ENCODE measurements at regions not wholly inside any gene's neighbourhood (a gene's known extent, or its start where the extent isn't known, plus 50 kb on each side); places are given as distances from the start of the nearest gene placed in this dataset.

DNA sequence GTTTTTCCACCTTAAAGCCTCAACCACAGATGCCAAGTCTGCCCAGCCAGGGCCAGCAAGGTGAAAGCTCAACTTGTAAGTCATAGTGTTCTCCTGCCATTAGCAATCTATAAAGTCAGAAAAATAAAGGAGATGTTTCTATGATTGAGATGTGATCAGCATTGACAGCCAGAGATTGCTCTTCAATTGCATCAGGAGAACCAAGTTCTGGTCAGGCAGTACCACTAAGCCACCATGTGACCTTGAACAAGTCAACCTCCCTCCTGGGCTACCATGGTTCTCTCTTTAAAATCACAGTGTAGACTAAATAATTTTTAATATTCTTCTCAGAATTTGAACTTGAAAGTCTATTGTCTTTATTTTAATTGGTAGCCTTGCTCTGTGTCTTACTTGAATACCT is 220.3 kb upstream of the HES1 start:
- TF ChIP-seq EP300 (conservative IDR thresholded peaks at IDR 0.05; ENCODE audit: poor library complexity, severe bottlenecking): no peak
- no peak for TF ChIP-seq SMC3 (conservative IDR thresholded peaks at IDR 0.05; ENCODE audit: poor library complexity)
- no peak for TF ChIP-seq POLR2AphosphoS5 (IDR thresholded peaks at IDR 0.05)
- TF ChIP-seq MXI1 (conservative IDR thresholded peaks at IDR 0.05; ENCODE audit: poor library complexity, severe bottlenecking): no peak
- TF ChIP-seq, protein P1, sequence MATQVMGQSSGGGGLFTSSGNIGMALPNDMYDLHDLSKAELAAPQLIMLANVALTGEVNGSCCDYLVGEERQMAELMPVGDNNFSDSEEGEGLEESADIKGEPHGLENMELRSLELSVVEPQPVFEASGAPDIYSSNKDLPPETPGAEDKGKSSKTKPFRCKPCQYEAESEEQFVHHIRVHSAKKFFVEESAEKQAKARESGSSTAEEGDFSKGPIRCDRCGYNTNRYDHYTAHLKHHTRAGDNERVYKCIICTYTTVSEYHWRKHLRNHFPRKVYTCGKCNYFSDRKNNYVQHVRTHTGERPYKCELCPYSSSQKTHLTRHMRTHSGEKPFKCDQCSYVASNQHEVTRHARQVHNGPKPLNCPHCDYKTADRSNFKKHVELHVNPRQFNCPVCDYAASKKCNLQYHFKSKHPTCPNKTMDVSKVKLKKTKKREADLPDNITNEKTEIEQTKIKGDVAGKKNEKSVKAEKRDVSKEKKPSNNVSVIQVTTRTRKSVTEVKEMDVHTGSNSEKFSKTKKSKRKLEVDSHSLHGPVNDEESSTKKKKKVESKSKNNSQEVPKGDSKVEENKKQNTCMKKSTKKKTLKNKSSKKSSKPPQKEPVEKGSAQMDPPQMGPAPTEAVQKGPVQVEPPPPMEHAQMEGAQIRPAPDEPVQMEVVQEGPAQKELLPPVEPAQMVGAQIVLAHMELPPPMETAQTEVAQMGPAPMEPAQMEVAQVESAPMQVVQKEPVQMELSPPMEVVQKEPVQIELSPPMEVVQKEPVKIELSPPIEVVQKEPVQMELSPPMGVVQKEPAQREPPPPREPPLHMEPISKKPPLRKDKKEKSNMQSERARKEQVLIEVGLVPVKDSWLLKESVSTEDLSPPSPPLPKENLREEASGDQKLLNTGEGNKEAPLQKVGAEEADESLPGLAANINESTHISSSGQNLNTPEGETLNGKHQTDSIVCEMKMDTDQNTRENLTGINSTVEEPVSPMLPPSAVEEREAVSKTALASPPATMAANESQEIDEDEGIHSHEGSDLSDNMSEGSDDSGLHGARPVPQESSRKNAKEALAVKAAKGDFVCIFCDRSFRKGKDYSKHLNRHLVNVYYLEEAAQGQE (IDR thresholded peaks at IDR 0.05; ENCODE audit: borderline replicate concordance): no peak
- TF ChIP-seq RAD21 (conservative IDR thresholded peaks at IDR 0.05): no peak
- no peak for TF ChIP-seq TAF1 (IDR thresholded peaks at IDR 0.05; ENCODE audit: low read depth)
- TF ChIP-seq, protein P2, sequence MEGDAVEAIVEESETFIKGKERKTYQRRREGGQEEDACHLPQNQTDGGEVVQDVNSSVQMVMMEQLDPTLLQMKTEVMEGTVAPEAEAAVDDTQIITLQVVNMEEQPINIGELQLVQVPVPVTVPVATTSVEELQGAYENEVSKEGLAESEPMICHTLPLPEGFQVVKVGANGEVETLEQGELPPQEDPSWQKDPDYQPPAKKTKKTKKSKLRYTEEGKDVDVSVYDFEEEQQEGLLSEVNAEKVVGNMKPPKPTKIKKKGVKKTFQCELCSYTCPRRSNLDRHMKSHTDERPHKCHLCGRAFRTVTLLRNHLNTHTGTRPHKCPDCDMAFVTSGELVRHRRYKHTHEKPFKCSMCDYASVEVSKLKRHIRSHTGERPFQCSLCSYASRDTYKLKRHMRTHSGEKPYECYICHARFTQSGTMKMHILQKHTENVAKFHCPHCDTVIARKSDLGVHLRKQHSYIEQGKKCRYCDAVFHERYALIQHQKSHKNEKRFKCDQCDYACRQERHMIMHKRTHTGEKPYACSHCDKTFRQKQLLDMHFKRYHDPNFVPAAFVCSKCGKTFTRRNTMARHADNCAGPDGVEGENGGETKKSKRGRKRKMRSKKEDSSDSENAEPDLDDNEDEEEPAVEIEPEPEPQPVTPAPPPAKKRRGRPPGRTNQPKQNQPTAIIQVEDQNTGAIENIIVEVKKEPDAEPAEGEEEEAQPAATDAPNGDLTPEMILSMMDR (IDR thresholded peaks at IDR 0.05; ENCODE audit: poor library complexity, severe bottlenecking): no peak
- no peak for TF ChIP-seq EZH2 (IDR thresholded peaks at IDR 0.05; ENCODE audit: borderline replicate concordance, insufficient read depth, low read length, poor library complexity, severe bottlenecking)
- Histone ChIP-seq H3K27ac (ENCODE audit: low read length) (no peak overlapping the region), H3K4me2 (ENCODE audit: low read length) (no peak overlapping the region), H3K9ac (ENCODE audit: low read length) (no peak overlapping the region), H3K27me3 (ENCODE audit: insufficient read depth, low read depth, low read length) (no peaks in the 10 kb centered on the region), H3K36me3 (ENCODE audit: insufficient read depth, low read length) (no peaks in the 10 kb centered on the region), H3K9me3 (ENCODE audit: low read length) (no peaks in the 10 kb centered on the region), H3K9me2 (ENCODE audit: insufficient read depth, low read length) (no peaks in the 10 kb centered on the region), H3K79me2 (replicated peaks; ENCODE audit: insufficient read depth, low read length) (no peaks in the 10 kb centered on the region), H4K20me1 (ENCODE audit: insufficient read depth) (no peaks in the 10 kb centered on the region), H3K4me3 (ENCODE audit: low read length) (no peak overlapping the region), H2AFZ (ENCODE audit: low read depth, low read length) (no peak overlapping the region), H3F3A (ENCODE audit: insufficient read depth, low read length, poor library complexity, severe bottlenecking) (no peaks in the 10 kb centered on the region)

DNA sequence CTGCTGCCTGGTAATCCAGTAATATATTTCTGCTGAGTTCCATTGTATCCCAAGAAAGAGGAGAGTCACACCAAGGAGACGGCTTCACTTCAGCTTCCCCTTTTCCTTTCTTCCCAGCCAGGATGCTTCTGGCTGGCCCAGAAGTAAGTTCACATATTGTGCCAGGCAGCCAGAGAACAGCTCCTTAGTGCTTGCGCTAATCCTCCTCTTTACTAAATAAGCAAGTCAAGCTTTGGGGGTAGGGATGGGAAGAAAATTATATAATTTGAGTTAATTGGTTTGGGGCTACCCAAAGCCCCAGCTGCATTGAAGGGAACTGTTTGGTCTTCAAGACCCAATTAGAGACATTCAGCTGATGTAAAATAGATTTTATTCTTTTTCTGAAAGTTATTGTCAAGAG is 218.8 kb upstream of the HES1 start:
- Histone ChIP-seq H3K9me2 (ENCODE audit: insufficient read depth, low read length) (no peaks in the 10 kb centered on the region), H3K4me2 (ENCODE audit: low read length) (no peak overlapping the region), H3K9me3 (ENCODE audit: low read length) (no peaks in the 10 kb centered on the region), H2AFZ (ENCODE audit: low read depth, low read length) (no peak overlapping the region), H3K4me3 (ENCODE audit: low read length) (no peak overlapping the region), H3K27me3 (ENCODE audit: insufficient read depth, low read depth, low read length) (no peaks in the 10 kb centered on the region), H3K79me2 (replicated peaks; ENCODE audit: insufficient read depth, low read length) (no peaks in the 10 kb centered on the region), H3K36me3 (ENCODE audit: insufficient read depth, low read length) (no peaks in the 10 kb centered on the region), H3F3A (ENCODE audit: insufficient read depth, low read length, poor library complexity, severe bottlenecking) (no peaks in the 10 kb centered on the region), H3K9ac (ENCODE audit: low read length) (no peak overlapping the region), H3K27ac (ENCODE audit: low read length) (no peak overlapping the region), H4K20me1 (ENCODE audit: insufficient read depth) (no peaks in the 10 kb centered on the region)
- TF ChIP-seq POLR2AphosphoS5 (IDR thresholded peaks at IDR 0.05) (no peak), SMC3 (conservative IDR thresholded peaks at IDR 0.05; ENCODE audit: poor library complexity) (no peak), EP300 (conservative IDR thresholded peaks at IDR 0.05; ENCODE audit: poor library complexity, severe bottlenecking) (no peak), EZH2 (IDR thresholded peaks at IDR 0.05; ENCODE audit: borderline replicate concordance, insufficient read depth, low read length, poor library complexity, severe bottlenecking) (no peak), RAD21 (conservative IDR thresholded peaks at IDR 0.05) (no peak), MXI1 (conservative IDR thresholded peaks at IDR 0.05; ENCODE audit: poor library complexity, severe bottlenecking) (no peak), TAF1 (IDR thresholded peaks at IDR 0.05; ENCODE audit: low read depth) (no peak)
- TF ChIP-seq, protein P2 (IDR thresholded peaks at IDR 0.05; ENCODE audit: poor library complexity, severe bottlenecking): no peak
- TF ChIP-seq, protein P1 (IDR thresholded peaks at IDR 0.05; ENCODE audit: borderline replicate concordance): no peak

All from neural cell (in vitro differentiated cells).